GM19240 (cell line): ENCODE measurements at regions not wholly inside any gene's neighbourhood (a gene's known extent, or its start where the extent isn't known, plus 50 kb on each side); places are given as distances from the start of the nearest gene placed in this dataset.
"Not testable (repeated sequence)": the region's sequence is repeated elsewhere in the genome, so short reads cannot be mapped to it uniquely, and the experiment has no call there.

Source experiments
- DNase-seq: peaks from one replicate; pipeline ENCODE4 v3.0.0; 2011; ENCODE audit warnings: low spot score; ENCODE audit not compliant: insufficient read length

DNA sequence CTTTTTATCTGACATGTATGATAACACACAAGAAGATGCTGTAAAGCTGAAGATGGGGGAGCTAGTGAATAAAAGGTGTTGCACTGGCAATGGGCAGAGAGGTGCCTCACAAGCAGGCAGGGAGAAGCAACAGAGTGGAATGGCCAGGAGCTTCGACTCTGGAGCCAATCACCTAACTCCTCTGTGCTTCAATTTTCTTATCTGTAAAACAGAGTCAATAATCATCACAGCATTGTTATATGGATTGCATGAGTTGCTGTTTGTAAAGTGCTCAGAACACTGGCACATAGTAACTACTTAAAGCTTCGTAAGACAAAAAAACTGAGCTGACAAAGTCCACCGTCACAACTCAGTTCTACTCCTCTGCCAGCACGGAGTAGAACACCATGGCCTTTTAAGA, 254.2 kb upstream of the POM121L12 start:
- DNase-seq, result no peak

- DNase-seq, result no peak
Observed at GRCh38 chr7:52779004-52779403, 256.4 kb upstream of the POM121L12 start.

DNA sequence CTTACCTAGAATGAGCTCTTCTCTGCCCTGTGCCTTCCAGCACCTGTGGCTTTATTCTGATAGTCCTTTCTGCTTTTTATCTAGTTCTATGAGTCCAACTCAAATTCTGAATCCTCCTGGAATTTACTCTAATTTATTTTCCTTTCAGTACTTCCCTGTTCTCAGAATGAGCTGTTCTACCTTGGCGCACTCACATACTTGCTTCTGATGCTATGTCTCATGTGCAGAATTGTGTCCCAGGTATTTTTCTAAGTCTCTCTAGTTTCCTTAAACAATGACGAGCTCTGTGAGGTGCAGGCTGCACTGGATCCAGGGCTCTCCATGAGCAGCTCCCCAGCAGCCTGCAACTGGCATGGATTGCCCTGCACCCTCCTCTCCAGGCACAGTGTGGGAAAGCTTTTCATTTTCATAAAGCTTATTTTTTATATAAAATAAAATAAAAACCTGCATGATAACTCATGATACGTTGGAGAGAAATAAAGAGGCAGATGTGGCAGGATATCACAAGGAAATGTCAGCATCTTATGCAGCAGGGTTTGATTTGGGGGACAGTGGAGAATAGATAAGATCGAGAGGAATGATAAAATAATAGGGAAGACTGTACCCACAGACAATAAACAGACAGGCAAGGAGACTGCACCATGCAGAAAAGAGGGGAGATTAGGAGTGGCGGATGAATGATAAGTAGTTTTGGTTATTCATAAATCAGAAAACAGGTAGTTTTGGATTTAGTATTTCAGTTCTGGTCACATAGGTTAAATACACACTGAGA, 258.2 kb upstream of the POM121L12 start:
- DNase-seq, result no peak

GRCh38 chr7:52775876-52776275, 259.6 kb upstream of the POM121L12 start:
- DNase-seq, result no peak

GRCh38 chr7:52771177-52771576, 264.3 kb upstream of the POM121L12 start:
- DNase-seq, result no peak

DNA sequence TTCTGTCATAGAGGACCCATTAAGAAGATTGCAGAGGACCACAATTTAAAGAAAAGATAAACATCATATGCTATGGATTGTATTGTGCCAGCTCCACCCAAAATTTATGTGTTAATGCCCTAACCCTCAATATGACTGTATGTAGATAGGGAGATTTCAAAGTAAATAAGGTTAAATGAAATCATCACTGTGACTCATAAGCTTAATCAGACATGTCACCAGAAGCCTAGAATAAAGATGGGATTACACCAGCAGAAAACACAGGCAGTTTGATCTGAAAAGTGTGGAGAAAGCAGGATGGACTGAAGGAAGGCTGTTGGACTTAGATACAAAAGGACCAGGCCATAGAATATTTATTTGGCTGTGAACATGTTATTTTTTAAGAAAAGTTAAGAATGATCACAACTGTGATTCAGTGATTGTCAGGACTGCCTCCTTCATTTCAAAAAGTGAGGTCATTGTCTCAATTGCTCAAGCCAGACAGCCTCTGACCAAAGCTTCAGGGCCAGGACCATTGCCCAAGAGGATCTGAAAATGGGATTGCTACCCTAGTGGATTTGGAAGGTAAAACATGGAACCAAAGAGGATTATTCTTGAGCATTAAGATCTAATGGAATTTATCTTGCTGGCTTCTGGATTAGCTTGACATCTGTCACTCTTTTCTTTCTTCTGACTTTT, 270.8 kb upstream of the POM121L12 start:
- DNase-seq, result no peak

DNA sequence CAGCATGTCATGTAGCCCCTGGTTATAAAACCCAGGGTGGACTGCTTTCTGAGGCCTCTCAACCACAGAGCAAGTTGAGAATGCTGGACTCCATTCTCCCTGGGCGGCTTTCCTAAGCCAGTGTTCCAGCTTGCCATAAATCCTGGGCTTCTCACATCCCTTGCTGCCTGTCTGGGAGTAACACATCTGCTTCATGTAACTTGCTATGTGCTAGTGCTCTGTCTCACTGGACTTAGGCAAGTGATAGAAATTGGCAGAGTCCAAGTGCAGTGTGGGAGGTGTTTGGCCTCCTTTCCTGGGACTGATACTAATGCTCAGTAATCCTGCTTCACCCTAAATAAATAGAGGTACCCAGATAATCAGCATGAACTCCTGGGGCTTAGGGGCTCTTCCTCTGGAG, 277.1 kb upstream of the POM121L12 start:
- no peak for DNase-seq

DNA sequence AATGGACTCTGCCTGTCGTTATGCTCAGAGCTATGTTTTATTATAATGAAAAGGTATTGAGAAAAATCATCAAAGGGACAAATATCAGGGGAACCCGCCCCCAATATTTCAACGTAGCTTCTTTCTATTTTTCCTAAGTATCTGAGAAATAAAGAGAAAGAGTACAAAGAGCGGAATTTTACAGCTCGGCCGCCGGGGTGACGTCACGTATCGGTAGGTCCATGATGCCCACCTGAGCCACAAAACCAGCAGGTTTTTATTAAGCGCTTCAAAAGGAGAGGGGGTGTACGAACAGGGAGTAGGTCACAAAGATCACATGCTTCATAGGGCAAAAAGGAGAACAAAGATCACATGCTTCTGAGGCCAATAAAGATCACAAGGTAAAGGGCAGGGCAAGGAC, 281.6 kb upstream of the POM121L12 start:
- no peak for DNase-seq

- DNase-seq, result no peak
Observed at GRCh38 chr7:52752891-52753290, 282.5 kb upstream of the POM121L12 start.

DNA sequence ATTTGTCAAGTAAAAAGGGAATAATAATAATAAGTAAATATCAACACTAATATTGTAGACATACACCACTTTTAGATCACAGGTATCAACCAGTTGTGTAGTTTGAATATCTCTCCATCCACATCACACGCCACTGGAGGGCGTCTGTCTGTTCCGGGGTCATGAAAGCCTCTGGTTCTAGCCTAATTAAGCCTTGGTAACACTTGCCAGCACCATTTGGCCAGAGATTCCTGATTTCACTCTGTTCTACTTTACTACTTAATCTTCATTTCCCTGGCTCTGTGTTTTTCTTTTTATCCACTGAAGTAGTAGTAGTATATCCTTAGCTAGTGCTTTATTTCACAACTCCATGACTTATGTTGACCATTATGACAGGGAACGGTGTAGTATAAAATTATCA, 285.6 kb upstream of the POM121L12 start:
- no peak for DNase-seq

DNA sequence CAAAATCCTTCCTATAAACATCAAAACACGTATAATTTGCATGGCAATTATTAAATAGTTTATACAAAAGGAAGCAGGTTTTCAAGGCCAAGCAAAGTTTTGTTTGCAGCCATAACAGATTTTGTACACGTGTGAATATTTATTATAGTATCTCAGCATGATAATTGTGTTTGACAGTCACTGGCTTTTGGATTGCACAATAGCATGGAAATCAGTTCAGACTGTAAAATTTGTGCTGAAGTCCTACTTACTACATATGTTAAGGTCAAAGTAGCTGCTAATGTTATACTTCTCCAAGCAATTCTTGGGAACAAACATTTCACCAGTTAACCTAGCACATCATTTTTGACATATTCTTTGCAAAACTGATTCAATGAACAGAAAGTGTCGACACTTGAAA, 287.6 kb upstream of the POM121L12 start:
- no peak for DNase-seq

DNA sequence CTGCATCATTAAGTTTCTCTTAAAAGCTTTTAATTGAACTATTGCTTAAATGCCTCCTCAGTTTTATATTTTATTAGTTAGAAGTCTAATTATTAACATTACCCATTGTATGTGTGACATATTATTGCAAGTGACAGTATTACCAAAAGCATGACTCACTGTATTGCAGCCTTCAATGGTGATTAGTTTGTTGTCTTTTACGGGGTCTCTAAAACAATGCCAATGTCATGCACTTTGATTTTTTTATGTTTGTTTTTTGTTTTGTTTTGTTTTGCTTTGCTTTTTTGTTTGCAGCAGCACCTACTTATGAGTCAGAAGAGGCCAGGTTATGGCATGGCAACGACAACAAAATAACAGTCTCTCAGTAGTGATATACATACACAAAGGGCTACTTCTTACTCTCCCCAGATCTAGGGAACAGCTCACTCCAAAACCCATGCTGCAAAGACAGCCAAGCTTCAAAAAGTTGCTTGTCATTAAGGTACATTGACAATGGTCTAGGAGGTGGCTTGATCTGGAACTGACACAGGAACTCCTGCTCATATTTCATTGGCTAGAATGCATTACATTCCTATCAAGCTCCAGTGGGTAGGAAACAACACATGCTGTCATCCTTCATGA, 293.7 kb upstream of the POM121L12 start:
- DNase-seq, result no peak

- DNase-seq, result no peak
Observed at GRCh38 chr7:52735656-52736055, 299.8 kb upstream of the POM121L12 start.

DNA sequence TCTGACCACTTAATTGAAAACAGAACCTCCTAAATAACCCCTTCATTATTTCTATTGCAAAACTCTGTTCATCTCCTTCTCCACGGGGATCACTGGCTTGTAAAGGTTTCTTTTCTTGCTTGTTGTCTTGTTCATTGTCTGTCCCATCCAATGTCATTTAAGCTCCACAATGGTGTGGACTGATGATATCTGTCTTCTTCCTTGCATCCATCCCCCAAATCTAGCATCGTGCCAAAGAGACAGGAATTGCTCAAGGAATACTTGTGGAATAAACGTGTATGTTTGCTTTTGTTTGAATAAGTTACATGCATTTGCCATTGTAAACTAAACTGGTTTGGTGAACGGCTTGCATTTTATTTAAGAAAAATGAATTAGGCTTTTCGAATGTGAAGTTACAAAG, 306.8 kb upstream of the POM121L12 start:
- DNase-seq, result not testable (repeated sequence)

- no peak for DNase-seq
Observed at GRCh38 chr7:52727632-52728031, 307.8 kb upstream of the POM121L12 start.

DNA sequence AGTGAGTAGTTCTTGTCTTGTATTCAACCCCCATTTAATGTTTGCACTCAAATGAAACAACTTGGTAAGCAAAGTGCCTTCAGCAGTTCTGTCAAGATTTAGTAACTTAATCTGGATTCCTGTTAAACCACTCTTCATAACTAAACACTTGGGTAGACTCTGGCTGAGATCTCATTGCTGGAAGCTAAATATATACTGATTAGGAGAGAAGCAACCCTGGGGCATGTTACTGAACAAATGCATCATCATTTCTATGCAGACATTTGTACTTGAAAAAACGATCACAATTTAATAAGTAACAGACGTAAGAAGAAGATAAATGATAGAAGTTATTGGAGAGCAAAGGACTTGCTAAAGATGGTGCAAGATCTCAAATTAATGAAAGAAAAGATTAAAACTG, 308.4 kb upstream of the POM121L12 start:
- DNase-seq, result no peak

DNA sequence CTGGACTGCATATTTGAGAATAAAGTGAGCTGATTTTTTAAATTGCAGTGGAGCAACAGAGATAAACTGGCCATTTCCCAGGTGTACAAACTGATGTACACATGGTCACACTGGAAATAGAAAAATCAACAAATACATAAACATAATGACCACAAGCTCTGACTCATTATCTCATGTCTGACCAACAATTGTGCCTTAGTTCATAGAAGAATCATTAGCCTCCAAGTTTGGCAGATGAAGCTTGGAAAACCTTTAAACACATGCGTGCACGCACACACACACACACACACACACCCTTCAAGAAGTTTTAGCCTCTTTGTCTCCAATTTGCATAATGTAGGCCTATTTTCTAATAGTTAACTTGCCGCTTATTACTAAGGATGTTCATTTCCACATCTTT, 308.9 kb upstream of the POM121L12 start:
- no peak for DNase-seq

GRCh38 chr7:52723606-52724005, 311.8 kb upstream of the POM121L12 start:
- DNase-seq, result no peak

DNA sequence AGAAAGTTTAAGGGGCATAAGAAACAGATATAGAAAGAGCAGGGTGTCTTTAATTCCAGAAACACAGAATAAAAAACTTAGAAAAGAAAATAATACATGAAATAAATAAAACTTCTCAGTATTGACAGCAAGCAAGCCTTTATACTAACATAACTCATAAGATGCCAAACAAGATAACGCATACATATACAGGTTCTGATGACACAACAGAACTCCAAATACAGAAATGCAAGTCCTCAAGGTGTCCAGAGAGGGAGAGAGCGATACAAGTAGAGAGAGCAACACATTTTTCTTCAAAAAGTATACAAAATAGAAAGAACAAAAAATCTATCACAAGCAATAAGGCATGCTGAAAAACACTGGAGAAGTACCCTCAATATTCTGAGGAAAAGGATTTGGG, 314.6 kb upstream of the POM121L12 start:
- no peak for DNase-seq

DNA sequence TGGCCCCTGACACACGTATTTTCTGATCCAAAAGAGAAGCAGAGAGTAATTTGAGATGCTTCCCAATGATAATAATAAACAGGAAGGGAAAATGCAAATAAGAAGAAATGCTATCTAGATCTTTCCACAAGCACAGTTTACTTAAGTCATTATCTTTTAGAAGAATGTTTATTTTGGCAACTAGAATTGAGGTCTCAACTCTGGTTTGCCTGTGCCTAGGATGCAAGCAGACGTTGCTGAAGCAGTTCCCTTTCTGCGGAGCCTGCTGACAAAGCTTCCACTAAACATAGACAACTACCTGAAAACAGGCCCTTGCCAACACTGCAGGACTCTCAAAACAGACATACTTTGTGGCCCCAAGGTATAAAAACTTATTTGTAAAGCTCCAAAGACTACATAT, 315.8 kb upstream of the POM121L12 start:
- no peak for DNase-seq

- DNase-seq, result no peak
Observed at GRCh38 chr7:52715701-52716100, 319.7 kb upstream of the POM121L12 start.

DNA sequence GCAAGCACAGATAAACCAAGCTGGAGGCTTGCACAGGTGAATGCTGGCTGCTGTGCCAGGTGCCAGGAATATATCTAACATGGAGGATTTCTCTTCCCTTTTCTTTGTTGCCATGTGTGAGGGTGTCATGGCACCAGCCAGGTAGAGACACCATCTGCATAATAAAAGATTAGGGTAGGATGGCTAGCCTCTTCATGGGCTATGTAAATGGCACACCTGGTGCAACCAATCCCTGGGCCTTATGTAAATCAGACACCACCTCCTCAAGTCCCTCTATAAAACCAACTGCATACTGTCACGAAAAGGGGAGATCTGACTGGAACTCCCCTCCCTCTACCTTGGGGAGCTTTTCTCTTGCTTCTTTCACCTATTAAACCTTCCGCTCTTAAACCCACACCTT, 322.5 kb upstream of the POM121L12 start:
- no peak for DNase-seq

DNA sequence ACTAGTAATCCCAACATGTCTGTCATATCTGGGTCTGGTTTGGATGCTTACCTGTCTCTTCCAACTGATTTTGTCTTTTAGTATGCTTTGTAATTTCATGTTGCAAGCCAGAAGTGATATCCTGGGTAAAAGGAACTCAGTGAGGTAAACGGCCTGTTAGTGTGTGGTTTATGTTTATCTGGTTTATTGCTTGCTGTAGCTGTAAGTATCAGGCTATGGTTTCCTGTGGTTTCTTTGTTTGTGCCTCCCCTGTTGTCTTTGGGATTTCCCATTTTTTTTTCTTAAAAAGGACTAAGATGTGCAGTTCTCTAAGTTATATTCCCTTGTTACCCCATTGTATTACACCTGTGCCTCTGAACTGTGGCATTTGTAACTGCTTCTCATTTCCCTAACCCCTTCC, 323.5 kb upstream of the POM121L12 start:
- no peak for DNase-seq
